Activated CD4-positive, alpha-beta T cell treated with anti-CD3 and anti-CD28 coated beads, Interleukin-2, amount 10 ng/mL, durations not matched to agents 7 days and 5 days (primary cell): ENCODE measurements at regions not wholly inside any gene's neighbourhood (a gene's known extent, or its start where the extent isn't known, plus 50 kb on each side); places are given as distances from the start of the nearest gene placed in this dataset.

Source experiments
- CTCF ChIA-PET: fragments of 350-600 bp; sonication (Branson Sonifier 250); formaldehyde crosslinking; loops from one replicate; lab custom pipeline; 2021; ENCODE audit warnings: antibody characterized with exemption; lab: Charles Lee
- POLR2A ChIA-PET: fragments of 350-600 bp; sonication (Branson Sonifier 250); formaldehyde crosslinking; loops from one replicate; lab custom pipeline; 2021; ENCODE audit warnings: antibody characterized with exemption; lab: Charles Lee
- DNase-seq: peaks from one replicate; pipeline ENCODE4 v3.0.0-alpha.2; 2020
- H3K27ac Mint-ChIP-seq: one replicate; pipeline ENCODE4 v1.8.0; 2021; ENCODE audit warnings: mild to moderate bottlenecking, moderate library complexity, mixed read lengths
- H3K27me3 Mint-ChIP-seq: one replicate; pipeline ENCODE4 v1.8.0; 2021; ENCODE audit warnings: mixed read lengths
- H3K36me3 Mint-ChIP-seq: one replicate; pipeline ENCODE4 v1.8.0; 2021; ENCODE audit warnings: low read depth, mixed read lengths
- H3K4me1 Mint-ChIP-seq: one replicate; pipeline ENCODE4 v1.8.0; 2021; ENCODE audit warnings: mixed read lengths
- H3K4me3 Mint-ChIP-seq: one replicate; pipeline ENCODE4 v1.8.0; 2021; ENCODE audit warnings: mild to moderate bottlenecking, moderate library complexity, mixed read lengths
- H3K9me3 Mint-ChIP-seq: one replicate; pipeline ENCODE4 v1.8.0; 2021; ENCODE audit warnings: mixed read lengths

GRCh38 chr2:156116113-156116512 is 216.4 kb downstream of the NR4A2 start:
- CTCF ChIA-PET: no interaction called here
- DNase-seq: no peak
- Mint-ChIP-seq H3K27ac (no peak overlapping the region), H3K27me3 (no peaks in the 10 kb centered on the region), H3K4me3 (no peak overlapping the region), H3K9me3 (peaks cover 9% of the 10 kb centered on the region), H3K36me3 (no peaks in the 10 kb centered on the region), H3K4me1 (no peaks in the 10 kb centered on the region)
- POLR2A ChIA-PET: no interaction called here

GRCh38 chr2:156115338-156115737 is 217.2 kb downstream of the NR4A2 start:
- DNase-seq: no peak
- Mint-ChIP-seq H3K27ac (no peak overlapping the region), H3K4me3 (no peak overlapping the region), H3K4me1 (no peaks in the 10 kb centered on the region), H3K9me3 (peaks cover 3% of the 10 kb centered on the region), H3K27me3 (no peaks in the 10 kb centered on the region), H3K36me3 (no peaks in the 10 kb centered on the region)
- ChIA-PET POLR2A (no interaction called here), CTCF (no interaction called here)

- ChIA-PET CTCF (no interaction called here), POLR2A (no interaction called here)
- H3K4me3 Mint-ChIP-seq: no peak overlapping the region
- no peaks in the 10 kb centered on the region for H3K36me3 Mint-ChIP-seq
- no peak for DNase-seq
- no peaks in the 10 kb centered on the region for H3K27me3 Mint-ChIP-seq
- H3K9me3 Mint-ChIP-seq: no peaks in the 10 kb centered on the region
- H3K27ac Mint-ChIP-seq: no peak overlapping the region
- no peaks in the 10 kb centered on the region for H3K4me1 Mint-ChIP-seq
Observed at GRCh38 chr2:156112323-156112722, 220.2 kb downstream of the NR4A2 start.

GRCh38 chr2:156110890-156111289 is 221.6 kb downstream of the NR4A2 start:
- H3K27ac Mint-ChIP-seq: no peak overlapping the region
- H3K27me3 Mint-ChIP-seq: peaks cover 4% of the 10 kb centered on the region
- H3K4me3 Mint-ChIP-seq: no peak overlapping the region
- no peaks in the 10 kb centered on the region for H3K4me1 Mint-ChIP-seq
- no peaks in the 10 kb centered on the region for H3K9me3 Mint-ChIP-seq
- no peaks in the 10 kb centered on the region for H3K36me3 Mint-ChIP-seq
- ChIA-PET CTCF (no interaction called here), POLR2A (interaction anchor here (0.6 kb wide), 1 partner anchor 18 kb away, joined by 4 read pairs; no protein-coding TSS in a partner anchor)
- peak; percentile 12 for DNase-seq

GRCh38 chr2:156099382-156099781 is 233.1 kb downstream of the NR4A2 start:
- ChIA-PET CTCF (no interaction called here), POLR2A (no interaction called here)
- no peaks in the 10 kb centered on the region for H3K27me3 Mint-ChIP-seq

GRCh38 chr2:156098506-156098905 is 234.0 kb downstream of the NR4A2 start:
- Mint-ChIP-seq H3K9me3 (no peaks in the 10 kb centered on the region), H3K27me3 (no peaks in the 10 kb centered on the region), H3K4me3 (no peak overlapping the region), H3K4me1 (no peaks in the 10 kb centered on the region), H3K36me3 (no peaks in the 10 kb centered on the region), H3K27ac (no peak overlapping the region)
- ChIA-PET POLR2A (no interaction called here), CTCF (no interaction called here)
- DNase-seq: no peak

More at GRCh38 chr2:156099382-156099781, 233.1 kb downstream of the NR4A2 start:
- Mint-ChIP-seq H3K4me3 (no peak overlapping the region), H3K27ac (no peak overlapping the region), H3K36me3 (no peaks in the 10 kb centered on the region), H3K9me3 (no peaks in the 10 kb centered on the region), H3K4me1 (no peaks in the 10 kb centered on the region)
- DNase-seq: no peak

- DNase-seq: no peak
- Mint-ChIP-seq H3K27me3 (no peaks in the 10 kb centered on the region), H3K9me3 (no peaks in the 10 kb centered on the region), H3K4me3 (no peak overlapping the region), H3K36me3 (no peaks in the 10 kb centered on the region), H3K4me1 (no peaks in the 10 kb centered on the region), H3K27ac (no peak overlapping the region)
- ChIA-PET POLR2A (no interaction called here), CTCF (no interaction called here)
Observed at GRCh38 chr2:156088587-156088986, 243.9 kb downstream of the NR4A2 start.

GRCh38 chr2:156087875-156088274 is 244.6 kb downstream of the NR4A2 start:
- H3K4me3 Mint-ChIP-seq: no peak overlapping the region
- H3K27ac Mint-ChIP-seq: no peak overlapping the region
- no peak for DNase-seq
- ChIA-PET POLR2A (no interaction called here), CTCF (no interaction called here)
- no peaks in the 10 kb centered on the region for H3K36me3 Mint-ChIP-seq
- H3K27me3 Mint-ChIP-seq: no peaks in the 10 kb centered on the region
- no peaks in the 10 kb centered on the region for H3K9me3 Mint-ChIP-seq
- H3K4me1 Mint-ChIP-seq: no peaks in the 10 kb centered on the region

- Mint-ChIP-seq H3K4me1 (no peaks in the 10 kb centered on the region), H3K4me3 (no peak overlapping the region), H3K36me3 (no peaks in the 10 kb centered on the region), H3K27me3 (no peaks in the 10 kb centered on the region), H3K9me3 (peaks cover 2% of the 10 kb centered on the region), H3K27ac (no peak overlapping the region)
- ChIA-PET POLR2A (no interaction called here), CTCF (no interaction called here)
- no peak for DNase-seq
Observed at GRCh38 chr2:156083763-156084493, 248.6 kb downstream of the NR4A2 start.

GRCh38 chr2:156079845-156080244 is 252.7 kb downstream of the NR4A2 start:
- DNase-seq: no peak
- Mint-ChIP-seq H3K9me3 (peaks cover 2% of the 10 kb centered on the region), H3K4me3 (no peak overlapping the region)

GRCh38 chr2:156077041-156077742 is 255.3 kb downstream of the NR4A2 start:
- H3K9me3 Mint-ChIP-seq: peaks cover 2% of the 10 kb centered on the region
- no peak overlapping the region for H3K4me3 Mint-ChIP-seq
- no peak overlapping the region for H3K27ac Mint-ChIP-seq
- CTCF ChIA-PET: no interaction called here
- DNase-seq: no peak
- H3K4me1 Mint-ChIP-seq: no peaks in the 10 kb centered on the region
- H3K27me3 Mint-ChIP-seq: no peaks in the 10 kb centered on the region
- POLR2A ChIA-PET: no interaction called here
- no peaks in the 10 kb centered on the region for H3K36me3 Mint-ChIP-seq

More at GRCh38 chr2:156079845-156080244, 252.7 kb downstream of the NR4A2 start:
- ChIA-PET CTCF (no interaction called here), POLR2A (no interaction called here)
- H3K27me3 Mint-ChIP-seq: no peaks in the 10 kb centered on the region
- H3K36me3 Mint-ChIP-seq: no peaks in the 10 kb centered on the region
- no peaks in the 10 kb centered on the region for H3K4me1 Mint-ChIP-seq
- H3K27ac Mint-ChIP-seq: no peak overlapping the region

GRCh38 chr2:156065912-156066311 is 266.6 kb downstream of the NR4A2 start:
- Mint-ChIP-seq H3K27me3 (peaks cover 2% of the 10 kb centered on the region), H3K36me3 (no peaks in the 10 kb centered on the region), H3K4me3 (no peak overlapping the region), H3K4me1 (no peaks in the 10 kb centered on the region), H3K27ac (no peak overlapping the region), H3K9me3 (no peaks in the 10 kb centered on the region)
- CTCF ChIA-PET: no interaction called here
- POLR2A ChIA-PET: no interaction called here
- peak; percentile 13 for DNase-seq

- no peak overlapping the region for H3K4me3 Mint-ChIP-seq
Observed at GRCh38 chr2:156064540-156064939, 268.0 kb downstream of the NR4A2 start.

More at GRCh38 chr2:156064540-156064939, 268.0 kb downstream of the NR4A2 start:
- H3K27ac Mint-ChIP-seq: no peak overlapping the region
- ChIA-PET CTCF (no interaction called here), POLR2A (no interaction called here)
- no peaks in the 10 kb centered on the region for H3K4me1 Mint-ChIP-seq
- DNase-seq: no peak
- no peaks in the 10 kb centered on the region for H3K36me3 Mint-ChIP-seq
- no peaks in the 10 kb centered on the region for H3K9me3 Mint-ChIP-seq
- H3K27me3 Mint-ChIP-seq: peaks cover under 1% of the 10 kb centered on the region
